ENCODE measurements at regions not wholly inside any gene's neighbourhood (a gene's known extent, or its start where the extent isn't known, plus 50 kb on each side); places are given as distances from the start of the nearest gene placed in this dataset.
"Not testable (repeated sequence)": the region's sequence is repeated elsewhere in the genome, so short reads cannot be mapped to it uniquely, and the experiment has no call there.

GRCh38 chr6:135722190-135722589 lies 129.3 kb upstream of the PDE7B start:
- no peak for DNase-seq

GRCh38 chr6:135722679-135723078 lies 128.8 kb upstream of the PDE7B start:
- no peak for DNase-seq

GRCh38 chr6:135728589-135728988 lies 122.9 kb upstream of the PDE7B start:
- no peak for DNase-seq

GRCh38 chr6:135731116-135731515 lies 120.4 kb upstream of the PDE7B start:
- no peak for DNase-seq

GRCh38 chr6:135736351-135736750 lies 115.2 kb upstream of the PDE7B start:
- DNase-seq = not testable (repeated sequence)

GRCh38 chr6:135738636-135739035 lies 112.9 kb upstream of the PDE7B start:
- DNase-seq = peak; percentile 60

GRCh38 chr6:135739288-135739687 lies 112.2 kb upstream of the PDE7B start:
- no peak for DNase-seq

GRCh38 chr6:135740580-135740979 lies 110.9 kb upstream of the PDE7B start:
- no peak for DNase-seq

- peak; percentile 36 for DNase-seq
Observed at GRCh38 chr6:135743476-135743875, 108.0 kb upstream of the PDE7B start.

- DNase-seq = no peak
Observed at GRCh38 chr6:135748189-135748588, 103.3 kb upstream of the PDE7B start.

- no peak for DNase-seq
Observed at GRCh38 chr6:135750081-135750480, 101.4 kb upstream of the PDE7B start.

GRCh38 chr6:135753196-135753595 lies 98.3 kb upstream of the PDE7B start:
- no peak for DNase-seq

- no peak for DNase-seq
Observed at GRCh38 chr6:135759831-135760230, 91.7 kb upstream of the PDE7B start.

- no peak for DNase-seq
Observed at GRCh38 chr6:135774006-135774405, 77.5 kb upstream of the PDE7B start.

GRCh38 chr6:135779213-135779612 lies 72.3 kb upstream of the PDE7B start:
- no peak for DNase-seq

GRCh38 chr6:135780326-135780725 lies 71.2 kb upstream of the PDE7B start:
- no peak for DNase-seq

- no peak for DNase-seq
Observed at GRCh38 chr6:135782546-135782945, 69.0 kb upstream of the PDE7B start.

- no peak for DNase-seq
Observed at GRCh38 chr6:135784507-135784906, 67.0 kb upstream of the PDE7B start.

GRCh38 chr6:135789375-135790050 lies 62.0 kb upstream of the PDE7B start:
- DNase-seq = no peak

GRCh38 chr6:135791441-135791840 lies 60.1 kb upstream of the PDE7B start:
- DNase-seq = no peak

GRCh38 chr6:135796643-135797305 lies 54.7 kb upstream of the PDE7B start:
- DNase-seq = no peak

- DNase-seq = no peak
Observed at GRCh38 chr6:135797361-135797760, 54.1 kb upstream of the PDE7B start.

- DNase-seq = no peak
Observed at GRCh38 chr6:135798751-135799515, 52.6 kb upstream of the PDE7B start.
